ENCODE measurements at regions not wholly inside any gene's neighbourhood (a gene's known extent, or its start where the extent isn't known, plus 50 kb on each side); places are given as distances from the start of the nearest gene placed in this dataset.
"Not testable (repeated sequence)": the region's sequence is repeated elsewhere in the genome, so short reads cannot be mapped to it uniquely, and the experiment has no call there.

- no peak for DNase-seq (ENCODE audit: low read depth)
Observed at GRCh38 chr3:192038726-192039125, 577.8 kb downstream of the PYDC2 start.

GRCh38 chr3:192039593-192039992 lies 578.6 kb downstream of the PYDC2 start:
- no peak for DNase-seq (ENCODE audit: low read depth)

GRCh38 chr3:192040282-192041043 lies 579.5 kb downstream of the PYDC2 start:
- no peak for DNase-seq (ENCODE audit: low read depth)

- no peak for DNase-seq (ENCODE audit: low read depth)
Observed at GRCh38 chr3:192042116-192042515, 581.2 kb downstream of the PYDC2 start.

- DNase-seq (ENCODE audit: low read depth), result no peak
Observed at GRCh38 chr3:192054881-192055280, 593.9 kb downstream of the PYDC2 start.

- DNase-seq (ENCODE audit: low read depth), result no peak
Observed at GRCh38 chr3:192055946-192056345, 595.0 kb downstream of the PYDC2 start.

GRCh38 chr3:192057261-192057660 lies 596.3 kb downstream of the PYDC2 start:
- no peak for DNase-seq (ENCODE audit: low read depth)

- no peak for DNase-seq (ENCODE audit: low read depth)
Observed at GRCh38 chr3:192060160-192060781, 599.3 kb downstream of the PYDC2 start.

- no peak for DNase-seq (ENCODE audit: low read depth)
Observed at GRCh38 chr3:192061426-192061825, 600.5 kb downstream of the PYDC2 start.

GRCh38 chr3:192062186-192062585 lies 601.2 kb downstream of the PYDC2 start:
- DNase-seq (ENCODE audit: low read depth), result no peak

- no peak for DNase-seq (ENCODE audit: low read depth)
Observed at GRCh38 chr3:192063570-192063969, 602.6 kb downstream of the PYDC2 start.

GRCh38 chr3:192064959-192065358 lies 604.0 kb downstream of the PYDC2 start:
- DNase-seq (ENCODE audit: low read depth), result no peak

GRCh38 chr3:192066253-192066652 lies 605.3 kb downstream of the PYDC2 start:
- not testable (repeated sequence) for DNase-seq (ENCODE audit: low read depth)

GRCh38 chr3:192068464-192069254 lies 607.7 kb downstream of the PYDC2 start:
- no peak for DNase-seq (ENCODE audit: low read depth)

GRCh38 chr3:192077795-192078497 lies 617.0 kb downstream of the PYDC2 start:
- no peak for DNase-seq (ENCODE audit: low read depth)

- no peak for DNase-seq (ENCODE audit: low read depth)
Observed at GRCh38 chr3:192079098-192079497, 618.1 kb downstream of the PYDC2 start.

- DNase-seq (ENCODE audit: low read depth), result no peak
Observed at GRCh38 chr3:192080336-192080735, 619.4 kb downstream of the PYDC2 start.

- DNase-seq (ENCODE audit: low read depth), result no peak
Observed at GRCh38 chr3:192082730-192083660, 622.0 kb downstream of the PYDC2 start.

Measured in fibroblast of the conjunctiva (primary cell).